ENCODE measurements at regions not wholly inside any gene's neighbourhood (a gene's known extent, or its start where the extent isn't known, plus 50 kb on each side); places are given as distances from the start of the nearest gene placed in this dataset.

- TF ChIP-seq CTCF (IDR thresholded peaks at IDR 0.05) = no peak
- no peak for TF ChIP-seq POLR2A (IDR thresholded peaks at IDR 0.05)
Measured at GRCh38 chr2:181750305-181750704, 70.0 kb upstream of the NEUROD1 start.
